NCI-H146 (cell line): ENCODE measurements at regions not wholly inside any gene's neighbourhood (a gene's known extent, or its start where the extent isn't known, plus 50 kb on each side); places are given as distances from the start of the nearest gene placed in this dataset.
"Not testable (repeated sequence)": the region's sequence is repeated elsewhere in the genome, so short reads cannot be mapped to it uniquely, and the experiment has no call there.

Experiments
- DNase-seq: peaks from one replicate; lab custom pipeline; 2025; lab: John Stamatoyannopoulos, UW

DNA sequence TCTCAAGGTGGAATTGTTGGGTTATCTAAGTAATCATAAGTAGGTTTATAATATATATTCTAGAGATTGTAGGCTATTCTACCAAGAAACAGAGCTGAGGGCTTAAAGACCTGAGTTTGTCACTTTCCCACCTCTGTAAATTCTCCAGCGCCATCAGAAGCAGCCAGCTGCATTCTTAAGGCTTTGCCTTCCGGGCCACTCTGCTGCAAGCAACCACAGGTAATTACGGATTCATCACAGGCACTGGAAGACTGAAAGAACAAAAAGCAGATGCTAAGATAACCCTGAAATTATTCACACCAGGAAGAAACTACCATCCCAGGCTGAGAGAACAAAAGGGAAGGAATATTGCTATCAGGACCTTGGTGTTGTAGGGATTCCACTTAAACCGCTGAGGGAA is 137.8 kb upstream of the JCAD start:
- no peak for DNase-seq

GRCh38 chr10:30196559-30196958 is 137.2 kb upstream of the JCAD start:
- DNase-seq: not testable (repeated sequence)

DNA sequence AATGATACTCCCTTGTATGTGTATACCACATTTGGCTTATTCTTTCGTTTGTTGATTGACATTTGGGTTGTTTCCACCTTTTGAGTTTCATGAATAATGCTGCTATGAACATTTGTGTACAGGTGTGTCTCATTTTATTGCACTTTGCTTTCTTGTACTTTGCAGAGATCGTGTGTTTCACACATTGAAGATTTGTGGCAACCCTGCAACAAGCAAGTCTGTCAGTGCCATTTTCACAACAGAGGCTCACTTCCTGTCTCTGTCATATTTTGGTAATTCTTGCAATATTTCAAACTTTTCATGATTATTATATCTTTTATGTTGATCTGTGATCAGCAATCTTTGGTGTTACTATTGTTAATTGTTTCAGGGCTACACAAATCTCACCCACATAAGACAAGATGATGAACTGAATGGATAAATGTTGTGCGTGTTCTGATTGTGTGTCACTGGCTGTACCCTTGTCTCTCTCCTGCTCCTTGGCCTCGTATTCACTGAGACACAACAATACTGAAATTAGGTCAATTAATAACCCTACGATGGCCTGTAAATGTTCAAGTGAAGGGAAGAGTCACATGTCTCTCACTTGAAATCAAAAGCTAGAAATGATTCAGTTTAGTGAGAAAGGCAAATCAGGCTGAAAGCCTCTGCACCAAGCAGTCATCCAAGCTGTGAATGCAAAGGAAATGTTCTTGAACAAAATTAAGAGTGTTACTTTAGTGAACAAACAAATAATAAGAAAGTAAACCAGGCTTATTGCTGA is 133.6 kb upstream of the JCAD start:
- DNase-seq: no peak

- DNase-seq: no peak
Observed at GRCh38 chr10:30190577-30191552, 131.5 kb upstream of the JCAD start.

DNA sequence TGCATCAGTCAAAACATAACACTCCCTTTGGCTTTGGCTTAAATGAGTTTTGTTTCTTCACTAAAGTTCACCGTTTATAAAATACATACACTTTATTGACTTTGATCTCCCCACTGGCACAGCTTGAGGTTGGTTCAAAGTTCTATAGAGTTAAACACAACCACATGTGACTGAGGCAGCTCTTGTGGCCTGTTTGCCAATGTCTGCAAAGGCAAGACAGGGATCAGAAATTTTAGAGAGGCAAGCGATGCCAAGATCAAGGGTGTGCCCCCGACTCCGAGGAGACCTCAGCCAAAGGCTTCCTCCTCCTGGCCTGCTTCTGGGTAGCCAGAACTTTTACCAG is 129.8 kb upstream of the JCAD start:
- no peak for DNase-seq

DNA sequence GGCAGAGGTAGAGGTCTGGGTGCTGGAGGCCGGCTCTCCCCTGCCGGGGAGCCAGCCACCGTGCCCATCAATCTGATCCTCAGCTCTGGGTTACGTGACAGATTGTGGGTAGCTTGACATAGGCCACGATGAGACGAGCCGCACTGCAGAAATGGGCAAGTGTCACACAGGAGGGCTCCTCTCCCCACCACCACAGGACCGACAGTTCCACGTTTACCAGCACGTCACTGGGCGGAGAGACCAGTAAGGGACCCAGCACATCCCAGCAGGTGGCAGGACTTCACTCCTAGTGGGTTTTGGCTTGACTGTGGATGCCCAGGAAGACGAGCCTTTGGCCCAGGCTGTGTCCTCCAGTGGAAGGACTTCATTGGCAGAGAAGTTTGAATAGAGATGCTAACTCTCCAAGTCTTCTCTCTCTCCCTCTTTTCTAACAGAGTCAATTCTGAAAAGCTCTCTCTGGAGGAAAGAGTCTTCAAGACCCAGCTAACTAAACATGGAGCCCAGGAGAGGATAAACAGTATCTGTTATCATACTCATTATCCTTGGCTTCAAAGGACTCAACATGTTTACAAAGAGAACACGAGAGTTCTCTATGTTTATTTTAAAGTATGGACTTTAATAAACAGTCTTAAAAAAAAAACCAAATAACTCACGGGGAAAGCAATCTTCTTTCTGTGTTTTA is 129.3 kb upstream of the JCAD start:
- DNase-seq: no peak

DNA sequence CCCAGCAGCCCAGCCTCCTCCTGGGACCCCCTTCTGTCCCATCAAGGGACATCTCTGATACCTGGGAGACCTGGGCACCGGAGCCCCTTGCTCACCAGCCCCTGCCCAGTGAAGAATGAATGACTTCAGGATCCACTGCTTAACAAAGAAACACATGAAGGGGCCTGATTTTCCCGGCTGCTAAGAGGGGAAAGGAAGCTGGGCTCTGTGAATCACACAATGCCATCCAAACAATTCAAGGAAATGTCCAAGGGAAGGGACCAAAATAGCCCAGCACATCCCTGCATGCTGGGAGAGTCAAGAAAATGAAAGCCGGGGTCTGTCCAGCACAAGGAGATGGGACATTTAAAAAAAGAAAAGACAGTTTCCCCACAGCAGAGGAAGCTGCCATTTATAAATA is 128.7 kb upstream of the JCAD start:
- no peak for DNase-seq

- no peak for DNase-seq
Observed at GRCh38 chr10:30187010-30187409, 127.6 kb upstream of the JCAD start.

DNA sequence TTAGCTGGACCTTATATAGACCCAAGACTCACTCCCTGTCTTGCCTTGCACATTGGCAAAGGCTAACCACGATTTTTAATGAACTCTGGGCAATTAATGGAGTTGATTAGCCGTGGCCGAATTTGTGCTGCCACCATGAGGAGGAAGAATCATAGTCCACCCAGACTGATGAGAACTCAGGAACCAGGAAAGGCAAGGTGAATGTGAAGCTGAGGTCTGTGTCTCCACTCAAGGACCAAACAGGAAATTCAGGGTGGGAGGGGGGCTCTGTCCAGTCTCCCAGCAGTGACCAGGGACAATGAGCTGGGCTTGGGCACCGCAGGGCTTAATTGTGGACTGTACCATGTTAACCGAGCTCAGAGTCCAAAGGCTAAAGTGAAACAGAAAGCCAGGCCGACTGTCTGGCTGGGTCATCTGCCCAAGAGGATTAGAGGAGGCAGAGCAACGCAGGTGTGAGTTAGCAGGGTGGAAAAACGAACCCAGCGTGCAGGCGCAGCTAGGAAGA is 127.0 kb upstream of the JCAD start:
- peak; percentile 79 for DNase-seq

GRCh38 chr10:30185916-30186315 is 126.5 kb upstream of the JCAD start:
- DNase-seq: no peak

DNA sequence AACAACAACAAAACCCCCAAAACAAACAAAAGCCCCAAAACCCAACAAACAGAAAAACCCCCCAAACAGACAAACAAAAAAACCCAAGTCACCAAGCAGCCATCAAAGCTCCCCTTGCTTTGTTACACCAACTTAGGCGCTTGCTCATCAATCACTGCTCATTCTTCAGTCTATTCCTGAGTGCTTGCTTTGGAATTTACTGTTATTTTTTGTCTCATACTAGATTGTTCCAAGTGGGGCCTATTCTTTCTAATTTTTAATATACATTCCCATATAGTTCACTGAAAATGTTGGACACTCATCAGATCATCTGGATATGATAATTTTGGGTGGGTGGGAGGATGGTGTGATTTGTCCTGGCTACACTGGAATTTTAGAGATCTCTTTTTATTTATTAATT is 126.0 kb upstream of the JCAD start:
- no peak for DNase-seq

- DNase-seq: no peak
Observed at GRCh38 chr10:30184397-30185033, 125.1 kb upstream of the JCAD start.

GRCh38 chr10:30183055-30183402 is 123.6 kb upstream of the JCAD start:
- no peak for DNase-seq

DNA sequence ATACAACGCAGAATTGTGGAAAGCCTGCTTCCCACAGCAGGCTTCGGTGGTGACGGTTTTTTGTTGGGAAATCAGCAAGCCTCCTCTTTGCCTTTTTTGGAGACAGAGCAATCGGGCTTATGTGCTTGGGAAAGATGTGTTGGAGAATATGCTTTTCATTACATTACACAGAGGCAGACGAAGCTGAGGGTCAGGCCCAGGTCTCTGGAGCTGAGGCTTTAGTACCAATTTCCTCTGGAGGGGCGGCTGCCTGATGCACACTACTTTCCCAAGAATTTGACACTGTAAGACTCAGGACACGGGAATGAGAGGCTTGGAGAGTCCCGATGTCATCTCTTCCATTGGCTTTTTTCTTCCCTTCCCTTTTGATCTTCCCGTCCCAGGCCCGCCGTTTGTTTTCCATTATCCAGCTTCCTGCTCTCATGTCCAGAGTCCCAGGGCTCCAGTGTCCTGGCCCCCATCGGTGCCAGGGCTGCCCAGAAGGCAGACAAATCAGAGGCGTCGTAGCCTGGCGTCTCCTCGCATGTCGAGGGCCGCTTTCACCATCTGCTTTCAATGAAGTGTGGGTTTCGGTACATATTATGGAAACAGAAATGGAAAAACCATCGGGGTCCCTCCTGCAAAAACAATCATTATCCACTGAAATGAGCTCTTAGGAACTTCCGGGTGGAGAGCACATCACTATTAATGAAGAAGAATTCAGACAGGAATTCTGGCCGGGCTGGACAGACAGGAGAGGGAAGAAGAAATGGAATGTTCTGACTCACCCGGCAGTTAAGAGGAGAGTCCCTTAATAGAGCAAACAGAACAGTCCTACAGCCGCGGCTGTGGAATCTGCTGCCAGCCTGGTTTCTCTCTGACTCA is 123.0 kb upstream of the JCAD start:
- no peak for DNase-seq

DNA sequence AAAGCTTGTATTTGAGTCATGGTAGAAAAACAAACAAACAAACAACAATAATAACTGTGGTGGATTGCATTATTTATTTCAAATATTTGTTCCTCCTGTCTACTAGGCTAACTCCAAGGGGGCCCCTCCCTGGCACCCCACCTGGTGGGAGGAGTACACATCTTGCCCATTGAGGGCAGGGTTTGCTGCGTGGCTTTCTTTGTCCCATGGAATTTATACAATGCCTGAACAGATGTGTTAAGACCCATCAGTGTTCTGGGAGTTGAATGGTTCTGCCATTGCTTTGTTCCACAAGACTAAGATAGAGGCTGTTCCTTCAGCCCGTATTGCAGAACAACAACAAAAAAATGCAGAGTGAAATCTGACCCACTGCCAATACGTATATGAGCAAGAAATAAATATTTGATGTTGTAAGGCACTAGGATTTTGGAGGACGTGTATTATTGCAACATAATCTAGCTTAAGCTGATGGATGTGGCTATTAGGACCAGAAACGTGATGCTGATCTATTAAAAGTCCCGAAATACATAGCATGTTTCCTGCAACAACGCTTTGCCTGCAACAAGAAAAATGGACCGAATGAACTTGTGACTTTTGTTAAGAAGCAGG is 119.1 kb upstream of the JCAD start:
- no peak for DNase-seq

DNA sequence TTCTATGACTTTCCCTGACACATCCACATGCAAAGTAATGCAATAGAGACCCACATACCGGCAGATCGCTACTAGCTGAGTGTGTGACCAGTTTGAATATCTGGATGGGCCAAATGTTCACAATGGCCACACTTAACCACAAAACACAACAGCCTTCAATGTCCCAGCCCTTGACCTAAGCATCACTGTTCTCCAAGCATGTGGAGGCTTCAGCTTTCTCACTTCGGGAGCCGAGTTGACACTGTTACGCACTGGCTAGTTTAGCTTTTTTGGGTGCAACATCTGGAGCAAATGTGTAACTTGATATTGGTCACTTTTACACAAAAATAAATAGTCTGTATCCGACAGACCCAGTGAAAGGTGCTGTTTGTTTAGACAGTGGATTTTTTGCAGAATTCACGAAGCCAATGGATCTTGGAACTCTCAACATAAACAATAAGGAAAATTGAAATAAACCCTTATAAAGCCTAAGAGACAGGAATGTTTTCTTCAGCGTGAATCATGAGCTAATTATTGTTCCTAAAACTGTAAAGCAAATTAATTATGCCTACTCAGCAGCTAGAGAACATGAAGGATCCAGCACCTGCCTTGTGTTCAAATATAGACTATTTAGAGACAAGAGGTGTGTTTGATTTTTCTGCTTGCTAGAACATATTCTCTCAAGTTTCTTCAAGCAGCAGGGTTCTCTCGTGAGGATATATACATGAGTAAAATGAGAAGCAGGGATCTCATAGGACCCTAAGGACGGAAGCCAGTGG is 117.6 kb upstream of the JCAD start:
- no peak for DNase-seq

DNA sequence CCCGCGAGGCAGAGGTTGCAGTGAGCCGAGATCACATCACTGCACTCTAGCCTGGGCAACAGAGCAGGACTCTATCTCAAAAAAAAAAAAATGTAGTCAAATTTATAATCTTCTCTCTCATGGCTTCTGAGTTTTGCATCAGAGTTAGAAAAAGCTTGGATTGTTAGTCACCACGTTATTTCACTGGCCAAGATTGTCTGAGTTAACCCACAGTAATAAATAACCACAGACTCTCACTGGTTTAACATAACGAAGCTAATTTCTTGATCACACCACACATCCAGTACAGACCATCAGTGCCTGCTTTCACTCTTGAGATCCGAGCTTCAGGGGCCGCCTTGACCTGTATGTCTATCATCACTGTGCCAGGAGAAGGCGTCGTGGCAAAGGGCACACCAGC is 116.8 kb upstream of the JCAD start:
- DNase-seq: no peak

- no peak for DNase-seq
Observed at GRCh38 chr10:30172673-30173072, 113.3 kb upstream of the JCAD start.

DNA sequence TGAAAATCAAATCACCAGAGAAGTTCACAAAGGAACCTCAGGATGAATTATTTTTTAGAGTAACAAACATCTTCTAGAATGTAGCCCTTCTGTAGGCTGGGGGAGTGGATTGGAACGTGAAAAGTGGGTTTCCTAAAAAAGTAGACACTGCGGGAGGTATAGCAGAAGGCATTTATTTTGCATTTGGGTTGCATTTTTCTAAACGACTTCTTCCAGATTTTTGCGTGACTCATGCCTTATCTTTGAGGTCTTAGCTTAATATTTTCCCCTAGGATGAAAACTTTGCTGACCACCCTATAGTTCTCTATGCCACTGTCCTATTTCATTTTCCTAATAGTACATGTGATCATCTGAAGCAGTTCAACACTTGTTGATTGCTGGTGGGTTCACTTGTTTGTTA is 112.7 kb upstream of the JCAD start:
- no peak for DNase-seq

- no peak for DNase-seq
Observed at GRCh38 chr10:30171601-30172000, 112.2 kb upstream of the JCAD start.
